ENCODE measurements at regions not wholly inside any gene's neighbourhood (a gene's known extent, or its start where the extent isn't known, plus 50 kb on each side); places are given as distances from the start of the nearest gene placed in this dataset.

- ChIA-PET CTCF (ENCODE audit: partially characterized antibody) (interaction anchor here (0.6 to 5.5 kb wide), 43 partner anchors 9 to 1537 kb away, joined by 3 to 41 read pairs (median 3); partner anchors contain the start of gene CETN3), POLR2A (ENCODE audit: partially characterized antibody) (no interaction called here)
- peak; percentile 94 for FAIRE-seq
- no peak overlapping the region for H4K8ac ChIP-seq (ENCODE audit: extremely low read depth, insufficient read depth, low read length)
- H2AFZ ChIP-seq (ENCODE audit: low read length), result no peak overlapping the region
- H2BK12ac ChIP-seq (ENCODE audit: low read depth, low read length), result no peak overlapping the region
- no peak overlapping the region for H3K23ac ChIP-seq (ENCODE audit: insufficient read length)
- no peaks in the 10 kb centered on the region for H3K79me2 ChIP-seq (ENCODE audit: control insufficient read depth in 1 of 2, insufficient read depth in 2 of 2, low read length in 2 of 2)
- no peak overlapping the region for H3K9ac ChIP-seq (replicated peaks in 1 of 4; ENCODE audit: extremely low read depth in 1 of 4, low read depth in 3 of 4, low read length in 3 of 4)
- no peak overlapping the region for H3K4ac ChIP-seq (replicated peaks; ENCODE audit: insufficient read length, low read depth, low read length)
- no peaks in the 10 kb centered on the region for H3K9me3 ChIP-seq (ENCODE audit: insufficient read depth in 2 of 2, low read depth in 1 of 2, low read length in 1 of 2)
- peak overlapping the region in 1 of 2 experiments; percentile 31; a peak in 1 of 4 replicates for H3K4me2 ChIP-seq (ENCODE audit: insufficient read depth in 1 of 2, low read depth in 2 of 2, low read length in 2 of 2)
- H3K27ac ChIP-seq (ENCODE audit: low read depth, low read length), result no peak overlapping the region
- no peaks in the 10 kb centered on the region for H3K36me3 ChIP-seq (ENCODE audit: control insufficient read depth in 2 of 4, insufficient read depth in 4 of 4, low read length in 3 of 4)
- H3K18ac ChIP-seq (ENCODE audit: extremely low read depth, low read length), result no peak overlapping the region
- H2BK15ac ChIP-seq (ENCODE audit: low read length), result no peak overlapping the region
- no peak overlapping the region for H2BK20ac ChIP-seq (ENCODE audit: low read length)
- H3K27me3 ChIP-seq (replicated peaks in 1 of 4; ENCODE audit: control insufficient read depth in 3 of 4, extremely low read depth in 1 of 4, insufficient read depth in 3 of 4, low read length in 3 of 4), result no peaks in the 10 kb centered on the region
- H4K91ac ChIP-seq (replicated peaks; ENCODE audit: insufficient read length, low read length), result no peak overlapping the region
- peaks cover 0 to 4% (median 0%) of the 10 kb centered on the region in 4 experiments; a peak in 1 of 7 replicates for H3K4me1 ChIP-seq (replicated peaks in 1 of 4; ENCODE audit: control insufficient read depth in 3 of 4, insufficient read depth in 4 of 4, low read length in 3 of 4)
- 36% methylated on average over 9 of the region's 9 CpGs; no CpG with 5 or more reads in 1 of the 2 experiments for WGBS, 2 experiments (ENCODE audit: extremely low coverage in 1 of 2, insufficient coverage in 1 of 2, insufficient read length in 1 of 2, insufficient replicate concordance in 2 of 2, low coverage in 1 of 2, low lambda C conversion rate in 2 of 2, missing lambda C conversion rate in 1 of 2)
- H2BK5ac ChIP-seq (ENCODE audit: low read depth, low read length), result no peak overlapping the region
- no peaks in the 10 kb centered on the region for H4K20me1 ChIP-seq (replicated peaks in 1 of 2; ENCODE audit: control insufficient read depth in 1 of 2, insufficient read depth in 2 of 2, low read length in 2 of 2)
- no peak overlapping the region for H2AK5ac ChIP-seq (ENCODE audit: low read depth, low read length)
- H2BK120ac ChIP-seq (replicated peaks; ENCODE audit: low read depth, low read length), result no peak overlapping the region
- peak; percentile 25 to 61 for DNase-seq (ENCODE audit: low read depth in 1 of 2, low spot score in 2 of 2)
- H3K56ac ChIP-seq (replicated peaks; ENCODE audit: insufficient read length, low read depth, low read length), result no peak overlapping the region
- no peaks in the 10 kb centered on the region for H3K23me2 ChIP-seq (ENCODE audit: low read depth, low read length)
- H3K4me3 ChIP-seq (ENCODE audit: extremely low read depth in 1 of 4, insufficient read depth in 2 of 4, low read depth in 3 of 4, low read length in 4 of 4), result no peak overlapping the region
- no peak overlapping the region for H4K5ac ChIP-seq (ENCODE audit: insufficient read length, low read depth, low read length)
- H3K79me1 ChIP-seq (ENCODE audit: low read depth, low read length), result no peaks in the 10 kb centered on the region
- H3K14ac ChIP-seq (ENCODE audit: insufficient read length), result no peak overlapping the region
- TF ChIP-seq RAD21 (IDR thresholded peaks at IDR 0.05 in 1 of 2, conservative IDR thresholded peaks at IDR 0.05 in 1 of 2; ENCODE audit: low read depth in 2 of 2, low read length in 2 of 2), result peak; percentile 99
- 0 out of 2 replicates have a peak, but pooled peaks have one; percentile 25 for TF ChIP-seq JUND (IDR thresholded peaks at IDR 0.05; ENCODE audit: low read length)
- no peak for TF ChIP-seq POU5F1 (IDR thresholded peaks at IDR 0.05; ENCODE audit: low read depth, low read length)
- no peak for TF ChIP-seq KDM4A (IDR thresholded peaks at IDR 0.05; ENCODE audit: low read depth, low read length, severe bottlenecking)
- TF ChIP-seq CREB1 (IDR thresholded peaks at IDR 0.05), result no peak
- no peak for TF ChIP-seq POLR2A (IDR thresholded peaks at IDR 0.05; ENCODE audit: control extremely low read depth in 1 of 2, low read depth in 2 of 2, low read length in 2 of 2)
- no peak for TF ChIP-seq CBX5 (IDR thresholded peaks at IDR 0.05; ENCODE audit: low read depth, low read length)
- TF ChIP-seq CTCF (IDR thresholded peaks at IDR 0.05; ENCODE audit: control extremely low read depth in 1 of 3, insufficient read depth in 1 of 3, low read depth in 1 of 3, low read length in 3 of 3), result peak; percentile 71 to 89 (median 87)
- no peak for TF ChIP-seq CHD2 (IDR thresholded peaks at IDR 0.05; ENCODE audit: low read length)
- TF ChIP-seq ASH2L (IDR thresholded peaks at IDR 0.05; ENCODE audit: low read length), result no peak
- TF ChIP-seq SP1 (IDR thresholded peaks at IDR 0.05; ENCODE audit: low read depth, low read length), result no peak
Measured at GRCh38 chr5:90264689-90265544, 144.6 kb downstream of the CETN3 start.
